Neural progenitor cell (in vitro differentiated cells): ENCODE measurements at regions not wholly inside any gene's neighbourhood (a gene's known extent, or its start where the extent isn't known, plus 50 kb on each side); places are given as distances from the start of the nearest gene placed in this dataset.

Experiments
- CTCF ChIP-seq: fragments of 200-600 bp; sonication (generic); IDR thresholded peaks from 2 replicates; pipeline ENCODE4 v1.5.1; 2017; ENCODE audit warnings: antibody characterized with exemption, mild to moderate bottlenecking
- EZH2 ChIP-seq: fragments of 200-600 bp; sonication (generic); IDR thresholded peaks from 2 replicates; pipeline ENCODE4 v1.6.1; 2017; ENCODE audit warnings: antibody characterized with exemption, mild to moderate bottlenecking, moderate library complexity
- EZH2phosphoT487 ChIP-seq: fragments of 200-600 bp; sonication (generic); IDR thresholded peaks from 2 replicates; pipeline ENCODE4 v1.6.1; 2017; ENCODE audit warnings: antibody characterized with exemption

DNA sequence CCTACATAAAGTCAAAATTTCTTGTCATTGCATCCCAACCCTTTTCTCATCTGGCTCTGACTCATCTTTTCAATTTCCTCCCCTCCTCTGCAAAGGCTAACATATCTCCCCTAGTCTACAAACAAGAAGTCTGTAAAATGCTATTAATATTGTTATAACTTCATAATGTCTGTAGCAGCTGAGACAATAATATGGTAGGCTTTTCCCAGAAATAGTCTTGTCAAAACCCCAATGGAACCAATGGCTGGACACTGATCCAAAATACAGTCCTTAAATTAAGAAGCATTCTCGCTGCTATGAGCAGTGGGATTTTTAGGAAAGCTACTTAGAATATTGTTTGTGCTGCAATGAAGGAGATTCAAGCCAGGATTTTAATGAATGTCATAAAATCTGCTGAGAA lies 131.4 kb downstream of the KLHL28 start:
- TF ChIP-seq CTCF (no peak), EZH2 (no peak), EZH2phosphoT487 (no peak)
